GM21367 (cell line): ENCODE measurements at regions not wholly inside any gene's neighbourhood (a gene's known extent, or its start where the extent isn't known, plus 50 kb on each side); places are given as distances from the start of the nearest gene placed in this dataset.
"Not testable (repeated sequence)": the region's sequence is repeated elsewhere in the genome, so short reads cannot be mapped to it uniquely, and the experiment has no call there.

Experiments
- ATAC-seq: cut with Tn5 transposase; IDR thresholded peaks from one replicate; pipeline ENCODE4 v1.9.1; 2021; ENCODE audit not compliant: unreplicated experiment

- no peak for ATAC-seq
Measured at GRCh38 chr19:27719034-27719433, 1493.9 kb downstream of the UQCRFS1 start.

- ATAC-seq = no peak
Measured at GRCh38 chr19:27718234-27718633, 1494.7 kb downstream of the UQCRFS1 start.

- no peak for ATAC-seq
Measured at GRCh38 chr19:27717825-27718224, 1495.1 kb downstream of the UQCRFS1 start.

- ATAC-seq = no peak
Measured at GRCh38 chr19:27716922-27717321, 1496.0 kb downstream of the UQCRFS1 start.

- ATAC-seq = no peak
Measured at GRCh38 chr19:27714857-27715256, 1498.1 kb downstream of the UQCRFS1 start.

GRCh38 chr19:27709496-27709895, 1503.5 kb downstream of the UQCRFS1 start:
- no peak for ATAC-seq

- ATAC-seq = not testable (repeated sequence)
Measured at GRCh38 chr19:27708986-27709385, 1504.0 kb downstream of the UQCRFS1 start.

- ATAC-seq = not testable (repeated sequence)
Measured at GRCh38 chr19:27707026-27707425, 1505.9 kb downstream of the UQCRFS1 start.

GRCh38 chr19:27705896-27706295, 1507.1 kb downstream of the UQCRFS1 start:
- no peak for ATAC-seq

- ATAC-seq = no peak
Measured at GRCh38 chr19:27694361-27695055, 1518.4 kb downstream of the UQCRFS1 start.

- no peak for ATAC-seq
Measured at GRCh38 chr19:27691991-27692390, 1521.0 kb downstream of the UQCRFS1 start.

GRCh38 chr19:27689734-27690241, 1523.2 kb downstream of the UQCRFS1 start:
- no peak for ATAC-seq

- ATAC-seq = no peak
Measured at GRCh38 chr19:27684293-27684692, 1528.7 kb downstream of the UQCRFS1 start.

- no peak for ATAC-seq
Measured at GRCh38 chr19:27681972-27682371, 1531.0 kb downstream of the UQCRFS1 start.

- ATAC-seq = no peak
Measured at GRCh38 chr19:27679905-27680304, 1533.0 kb downstream of the UQCRFS1 start.

GRCh38 chr19:27679399-27679798, 1533.6 kb downstream of the UQCRFS1 start:
- ATAC-seq = no peak

- ATAC-seq = no peak
Measured at GRCh38 chr19:27676877-27677276, 1536.1 kb downstream of the UQCRFS1 start.

GRCh38 chr19:27676334-27676733, 1536.6 kb downstream of the UQCRFS1 start:
- no peak for ATAC-seq

- no peak for ATAC-seq
Measured at GRCh38 chr19:27675771-27676170, 1537.2 kb downstream of the UQCRFS1 start.

- ATAC-seq = no peak
Measured at GRCh38 chr19:27674701-27675100, 1538.2 kb downstream of the UQCRFS1 start.

GRCh38 chr19:27673986-27674385, 1539.0 kb downstream of the UQCRFS1 start:
- no peak for ATAC-seq

- ATAC-seq = no peak
Measured at GRCh38 chr19:27672309-27673047, 1540.5 kb downstream of the UQCRFS1 start.
